H1 (cell line): ENCODE measurements at regions not wholly inside any gene's neighbourhood (a gene's known extent, or its start where the extent isn't known, plus 50 kb on each side); places are given as distances from the start of the nearest gene placed in this dataset.

Experiments
- JUN ChIP-seq: IDR thresholded peaks from 2 replicates; pipeline ENCODE4 v1.6.1; 2011; ENCODE audit warnings: low read depth, mild to moderate bottlenecking, improper control_type of control experiment, low read length
- SIN3A ChIP-seq, 2 experiments: IDR thresholded peaks in 1 of 2; conservative IDR thresholded peaks in 1 of 2; 2 replicates each; pipeline ENCODE4 v1.6.1; 2011 to 2012; ENCODE audit warnings: low read length in 2 of 2, improper control_type of control experiment in 1 of 2, low read depth in 1 of 2, mild to moderate bottlenecking in 1 of 2
- TF ChIP-seq, protein P1 (sequence below), 3 experiments: IDR thresholded peaks; 1 replicate in 2 of 3; 2 replicates in 1 of 3; pipeline versions ENCODE4 v1.5.1 to v1.6.1; 2011; ENCODE audit warnings: low read length in 3 of 3, mild to moderate bottlenecking in 3 of 3, inconsistent platforms in 2 of 3, low read depth in 1 of 3, moderate library complexity in 1 of 3; ENCODE audit not compliant: insufficient read depth in 1 of 3; ENCODE audit errors: control extremely low read depth in 1 of 3
- TF ChIP-seq, protein P2 (sequence below): IDR thresholded peaks from 2 replicates; pipeline ENCODE4 v1.6.1; 2012; ENCODE audit warnings: inconsistent platforms

- TF ChIP-seq SIN3A (conservative IDR thresholded peaks at IDR 0.05 in 1 of 2, IDR thresholded peaks at IDR 0.05 in 1 of 2; ENCODE audit: low read depth in 1 of 2, low read length in 2 of 2) (no peak), JUN (no peak)
- TF ChIP-seq, protein P1, sequence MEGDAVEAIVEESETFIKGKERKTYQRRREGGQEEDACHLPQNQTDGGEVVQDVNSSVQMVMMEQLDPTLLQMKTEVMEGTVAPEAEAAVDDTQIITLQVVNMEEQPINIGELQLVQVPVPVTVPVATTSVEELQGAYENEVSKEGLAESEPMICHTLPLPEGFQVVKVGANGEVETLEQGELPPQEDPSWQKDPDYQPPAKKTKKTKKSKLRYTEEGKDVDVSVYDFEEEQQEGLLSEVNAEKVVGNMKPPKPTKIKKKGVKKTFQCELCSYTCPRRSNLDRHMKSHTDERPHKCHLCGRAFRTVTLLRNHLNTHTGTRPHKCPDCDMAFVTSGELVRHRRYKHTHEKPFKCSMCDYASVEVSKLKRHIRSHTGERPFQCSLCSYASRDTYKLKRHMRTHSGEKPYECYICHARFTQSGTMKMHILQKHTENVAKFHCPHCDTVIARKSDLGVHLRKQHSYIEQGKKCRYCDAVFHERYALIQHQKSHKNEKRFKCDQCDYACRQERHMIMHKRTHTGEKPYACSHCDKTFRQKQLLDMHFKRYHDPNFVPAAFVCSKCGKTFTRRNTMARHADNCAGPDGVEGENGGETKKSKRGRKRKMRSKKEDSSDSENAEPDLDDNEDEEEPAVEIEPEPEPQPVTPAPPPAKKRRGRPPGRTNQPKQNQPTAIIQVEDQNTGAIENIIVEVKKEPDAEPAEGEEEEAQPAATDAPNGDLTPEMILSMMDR (IDR thresholded peaks at IDR 0.05; ENCODE audit: control extremely low read depth in 1 of 3, insufficient read depth in 1 of 3, low read depth in 1 of 3, low read length in 3 of 3): no peak
- TF ChIP-seq, protein P2, sequence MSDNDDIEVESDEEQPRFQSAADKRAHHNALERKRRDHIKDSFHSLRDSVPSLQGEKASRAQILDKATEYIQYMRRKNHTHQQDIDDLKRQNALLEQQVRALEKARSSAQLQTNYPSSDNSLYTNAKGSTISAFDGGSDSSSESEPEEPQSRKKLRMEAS: no peak
These were observed 131.6 kb upstream of the CMC1 start for GRCh38 chr3:28109829-28110228.
